ENCODE measurements at regions not wholly inside any gene's neighbourhood (a gene's known extent, or its start where the extent isn't known, plus 50 kb on each side); places are given as distances from the start of the nearest gene placed in this dataset.

- H3K4me3 Mint-ChIP-seq = no peak overlapping the region
- no peaks in the 10 kb centered on the region for H3K27me3 Mint-ChIP-seq
- H3K36me3 Mint-ChIP-seq (ENCODE audit: low read depth) = no peaks in the 10 kb centered on the region
- intact Hi-C loops (cut with micrococcal nuclease) = no loop called here
- H3K9me3 Mint-ChIP-seq = peaks cover 9% of the 10 kb centered on the region
- H3K27ac Mint-ChIP-seq = no peak overlapping the region
- no peaks in the 10 kb centered on the region for H3K4me1 Mint-ChIP-seq (ENCODE audit: low read depth)
Observed at GRCh38 chr1:81446000-81446669, 354.6 kb upstream of the ADGRL2 start.

GRCh38 chr1:81443288-81443687 lies 357.4 kb upstream of the ADGRL2 start:
- Mint-ChIP-seq H3K4me1 (ENCODE audit: low read depth) (no peaks in the 10 kb centered on the region), H3K9me3 (peaks cover 35% of the 10 kb centered on the region), H3K27ac (no peak overlapping the region), H3K4me3 (no peak overlapping the region), H3K27me3 (no peaks in the 10 kb centered on the region), H3K36me3 (ENCODE audit: low read depth) (no peaks in the 10 kb centered on the region)
- intact Hi-C loops (cut with micrococcal nuclease) = no loop called here

GRCh38 chr1:81439046-81439823 lies 361.5 kb upstream of the ADGRL2 start:
- H3K27ac Mint-ChIP-seq = no peak overlapping the region
- H3K9me3 Mint-ChIP-seq = peaks cover 26% of the 10 kb centered on the region
- H3K27me3 Mint-ChIP-seq = no peaks in the 10 kb centered on the region
- no peaks in the 10 kb centered on the region for H3K4me1 Mint-ChIP-seq (ENCODE audit: low read depth)
- no peak overlapping the region for H3K4me3 Mint-ChIP-seq
- H3K36me3 Mint-ChIP-seq (ENCODE audit: low read depth) = no peaks in the 10 kb centered on the region
- intact Hi-C loops (cut with micrococcal nuclease) = no loop called here

GRCh38 chr1:81437649-81438048 lies 363.1 kb upstream of the ADGRL2 start:
- no peak overlapping the region for H3K4me3 Mint-ChIP-seq
- no peaks in the 10 kb centered on the region for H3K4me1 Mint-ChIP-seq (ENCODE audit: low read depth)
- H3K27me3 Mint-ChIP-seq = no peaks in the 10 kb centered on the region
- intact Hi-C loops (cut with micrococcal nuclease) = no loop called here
- H3K9me3 Mint-ChIP-seq = peaks cover 26% of the 10 kb centered on the region
- H3K36me3 Mint-ChIP-seq (ENCODE audit: low read depth) = no peaks in the 10 kb centered on the region
- no peak overlapping the region for H3K27ac Mint-ChIP-seq

- Mint-ChIP-seq H3K4me1 (ENCODE audit: low read depth) (no peaks in the 10 kb centered on the region), H3K9me3 (peaks cover 26% of the 10 kb centered on the region), H3K4me3 (no peak overlapping the region), H3K36me3 (ENCODE audit: low read depth) (no peaks in the 10 kb centered on the region), H3K27me3 (no peaks in the 10 kb centered on the region), H3K27ac (no peak overlapping the region)
- intact Hi-C loops (cut with micrococcal nuclease) = no loop called here
Observed at GRCh38 chr1:81437213-81437612, 363.5 kb upstream of the ADGRL2 start.

GRCh38 chr1:81435175-81435574 lies 365.6 kb upstream of the ADGRL2 start:
- H3K9me3 Mint-ChIP-seq = peaks cover 18% of the 10 kb centered on the region
- H3K27ac Mint-ChIP-seq = no peak overlapping the region
- H3K27me3 Mint-ChIP-seq = no peaks in the 10 kb centered on the region
- no peak overlapping the region for H3K4me3 Mint-ChIP-seq
- intact Hi-C loops (cut with micrococcal nuclease) = no loop called here
- H3K4me1 Mint-ChIP-seq (ENCODE audit: low read depth) = no peaks in the 10 kb centered on the region
- H3K36me3 Mint-ChIP-seq (ENCODE audit: low read depth) = no peaks in the 10 kb centered on the region

- Mint-ChIP-seq H3K4me1 (ENCODE audit: low read depth) (no peaks in the 10 kb centered on the region), H3K9me3 (peaks cover 9% of the 10 kb centered on the region), H3K27ac (no peak overlapping the region), H3K27me3 (no peaks in the 10 kb centered on the region), H3K4me3 (no peak overlapping the region), H3K36me3 (ENCODE audit: low read depth) (no peaks in the 10 kb centered on the region)
- intact Hi-C loops (cut with micrococcal nuclease) = no loop called here
Observed at GRCh38 chr1:81433676-81434075, 367.1 kb upstream of the ADGRL2 start.

- no peaks in the 10 kb centered on the region for H3K36me3 Mint-ChIP-seq (ENCODE audit: low read depth)
- peaks cover 8% of the 10 kb centered on the region for H3K9me3 Mint-ChIP-seq
- no peaks in the 10 kb centered on the region for H3K27me3 Mint-ChIP-seq
- no peak overlapping the region for H3K27ac Mint-ChIP-seq
- no peak overlapping the region for H3K4me3 Mint-ChIP-seq
- H3K4me1 Mint-ChIP-seq (ENCODE audit: low read depth) = no peaks in the 10 kb centered on the region
- intact Hi-C loops (cut with micrococcal nuclease) = no loop called here
Observed at GRCh38 chr1:81432654-81433109, 368.1 kb upstream of the ADGRL2 start.

GRCh38 chr1:81432059-81432458 lies 368.7 kb upstream of the ADGRL2 start:
- intact Hi-C loops (cut with micrococcal nuclease) = no loop called here
- Mint-ChIP-seq H3K36me3 (ENCODE audit: low read depth) (no peaks in the 10 kb centered on the region), H3K9me3 (peaks cover 8% of the 10 kb centered on the region), H3K27me3 (no peaks in the 10 kb centered on the region), H3K4me1 (ENCODE audit: low read depth) (no peaks in the 10 kb centered on the region), H3K4me3 (no peak overlapping the region), H3K27ac (no peak overlapping the region)

- H3K27me3 Mint-ChIP-seq = no peaks in the 10 kb centered on the region
- H3K4me3 Mint-ChIP-seq = no peak overlapping the region
- intact Hi-C loops (cut with micrococcal nuclease) = no loop called here
- no peak overlapping the region for H3K27ac Mint-ChIP-seq
- H3K4me1 Mint-ChIP-seq (ENCODE audit: low read depth) = no peaks in the 10 kb centered on the region
- peaks cover 8% of the 10 kb centered on the region for H3K9me3 Mint-ChIP-seq
- H3K36me3 Mint-ChIP-seq (ENCODE audit: low read depth) = no peaks in the 10 kb centered on the region
Observed at GRCh38 chr1:81431624-81432000, 369.1 kb upstream of the ADGRL2 start.

GRCh38 chr1:81430955-81431623 lies 369.6 kb upstream of the ADGRL2 start:
- no peak overlapping the region for H3K4me3 Mint-ChIP-seq
- H3K27ac Mint-ChIP-seq = no peak overlapping the region
- intact Hi-C loops (cut with micrococcal nuclease) = no loop called here
- H3K36me3 Mint-ChIP-seq (ENCODE audit: low read depth) = no peaks in the 10 kb centered on the region
- no peaks in the 10 kb centered on the region for H3K27me3 Mint-ChIP-seq
- H3K9me3 Mint-ChIP-seq = peaks cover 12% of the 10 kb centered on the region
- H3K4me1 Mint-ChIP-seq (ENCODE audit: low read depth) = no peaks in the 10 kb centered on the region

- no peaks in the 10 kb centered on the region for H3K4me1 Mint-ChIP-seq (ENCODE audit: low read depth)
- H3K27ac Mint-ChIP-seq = no peak overlapping the region
- H3K27me3 Mint-ChIP-seq = no peaks in the 10 kb centered on the region
- intact Hi-C loops (cut with micrococcal nuclease) = no loop called here
- no peaks in the 10 kb centered on the region for H3K36me3 Mint-ChIP-seq (ENCODE audit: low read depth)
- H3K4me3 Mint-ChIP-seq = no peak overlapping the region
- H3K9me3 Mint-ChIP-seq = peaks cover 14% of the 10 kb centered on the region
Observed at GRCh38 chr1:81430236-81430938, 370.3 kb upstream of the ADGRL2 start.

GRCh38 chr1:81428998-81429397 lies 371.7 kb upstream of the ADGRL2 start:
- intact Hi-C loops (cut with micrococcal nuclease) = no loop called here
- no peak overlapping the region for H3K27ac Mint-ChIP-seq
- H3K9me3 Mint-ChIP-seq = peaks cover 14% of the 10 kb centered on the region
- H3K36me3 Mint-ChIP-seq (ENCODE audit: low read depth) = no peaks in the 10 kb centered on the region
- no peaks in the 10 kb centered on the region for H3K27me3 Mint-ChIP-seq
- H3K4me3 Mint-ChIP-seq = no peak overlapping the region
- no peaks in the 10 kb centered on the region for H3K4me1 Mint-ChIP-seq (ENCODE audit: low read depth)

GRCh38 chr1:81424816-81425215 lies 375.9 kb upstream of the ADGRL2 start:
- Mint-ChIP-seq H3K4me3 (no peak overlapping the region), H3K27me3 (no peaks in the 10 kb centered on the region), H3K9me3 (peaks cover 9% of the 10 kb centered on the region), H3K36me3 (ENCODE audit: low read depth) (no peaks in the 10 kb centered on the region), H3K4me1 (ENCODE audit: low read depth) (no peaks in the 10 kb centered on the region), H3K27ac (no peak overlapping the region)
- intact Hi-C loops (cut with micrococcal nuclease) = no loop called here

All from dendritic cell treated with granulocyte-macrophage colony-stimulating factor and Interleukin-4, amounts not matched to agents 40 ng/mL and 50 ng/mL, for 4 days (primary cell).